ENCODE measurements at regions not wholly inside any gene's neighbourhood (a gene's known extent, or its start where the extent isn't known, plus 50 kb on each side); places are given as distances from the start of the nearest gene placed in this dataset.
"Not testable (repeated sequence)": the region's sequence is repeated elsewhere in the genome, so short reads cannot be mapped to it uniquely, and the experiment has no call there.

DNA sequence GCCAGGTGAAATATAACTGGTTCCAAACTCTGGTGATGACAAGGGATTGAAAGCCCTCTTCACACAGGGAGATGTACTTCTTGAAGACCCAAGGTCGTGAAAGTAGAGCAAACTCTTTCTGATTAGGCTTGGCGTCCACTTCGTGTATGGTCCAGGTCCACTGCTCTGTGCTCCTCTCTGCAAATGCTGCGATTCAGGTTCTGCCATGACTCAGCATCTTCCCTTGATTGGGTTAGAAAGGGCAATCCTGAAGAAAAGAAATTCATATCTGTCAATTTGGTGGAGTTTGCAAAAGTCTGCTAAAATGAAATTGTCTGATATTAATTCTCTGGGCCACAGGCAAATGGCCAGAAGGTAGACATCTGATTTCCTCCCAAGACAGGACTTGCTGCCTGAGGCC, 431.4 kb downstream of the ACTR3B start:
- H3K4me1 ChIP-seq: no peaks in the 10 kb centered on the region
- H3K27me3 ChIP-seq: no peaks in the 10 kb centered on the region
- H3K4me3 ChIP-seq: no peak overlapping the region
- no peak for TF ChIP-seq POLR2A (IDR thresholded peaks at IDR 0.05)
- TF ChIP-seq, protein P1, sequence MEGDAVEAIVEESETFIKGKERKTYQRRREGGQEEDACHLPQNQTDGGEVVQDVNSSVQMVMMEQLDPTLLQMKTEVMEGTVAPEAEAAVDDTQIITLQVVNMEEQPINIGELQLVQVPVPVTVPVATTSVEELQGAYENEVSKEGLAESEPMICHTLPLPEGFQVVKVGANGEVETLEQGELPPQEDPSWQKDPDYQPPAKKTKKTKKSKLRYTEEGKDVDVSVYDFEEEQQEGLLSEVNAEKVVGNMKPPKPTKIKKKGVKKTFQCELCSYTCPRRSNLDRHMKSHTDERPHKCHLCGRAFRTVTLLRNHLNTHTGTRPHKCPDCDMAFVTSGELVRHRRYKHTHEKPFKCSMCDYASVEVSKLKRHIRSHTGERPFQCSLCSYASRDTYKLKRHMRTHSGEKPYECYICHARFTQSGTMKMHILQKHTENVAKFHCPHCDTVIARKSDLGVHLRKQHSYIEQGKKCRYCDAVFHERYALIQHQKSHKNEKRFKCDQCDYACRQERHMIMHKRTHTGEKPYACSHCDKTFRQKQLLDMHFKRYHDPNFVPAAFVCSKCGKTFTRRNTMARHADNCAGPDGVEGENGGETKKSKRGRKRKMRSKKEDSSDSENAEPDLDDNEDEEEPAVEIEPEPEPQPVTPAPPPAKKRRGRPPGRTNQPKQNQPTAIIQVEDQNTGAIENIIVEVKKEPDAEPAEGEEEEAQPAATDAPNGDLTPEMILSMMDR (IDR thresholded peaks at IDR 0.05): no peak
- H3K27ac ChIP-seq: no peak overlapping the region
- H3K9me3 ChIP-seq: no peaks in the 10 kb centered on the region
- DNase-seq: no peak
- no peaks in the 10 kb centered on the region for H3K36me3 ChIP-seq

DNA sequence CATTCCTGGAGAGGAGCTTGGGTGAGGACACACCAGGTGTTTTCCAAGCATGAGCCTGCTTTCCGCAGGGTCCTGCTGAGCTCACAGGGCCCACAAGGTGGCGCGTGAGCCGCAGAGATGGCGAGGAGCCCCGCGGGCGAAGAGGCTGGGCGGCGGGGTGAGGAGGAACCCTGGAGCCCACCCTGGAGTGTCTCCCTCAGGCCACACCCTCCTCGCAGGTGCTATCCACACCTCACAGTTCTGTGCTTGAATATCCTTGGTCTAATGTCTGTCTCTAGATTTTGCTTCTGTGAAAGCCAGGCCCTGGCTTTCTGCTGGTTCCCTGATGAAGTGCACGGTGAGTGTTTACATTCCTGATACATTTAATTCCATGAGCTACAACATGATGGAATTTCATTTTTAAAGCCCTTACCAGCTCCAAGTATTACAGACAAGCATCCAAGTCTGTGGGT, 433.6 kb downstream of the ACTR3B start:
- no peaks in the 10 kb centered on the region for H3K36me3 ChIP-seq
- no peaks in the 10 kb centered on the region for H3K9me3 ChIP-seq
- no peaks in the 10 kb centered on the region for H3K4me1 ChIP-seq
- no peaks in the 10 kb centered on the region for H3K27me3 ChIP-seq
- no peak for DNase-seq
- H3K27ac ChIP-seq: no peak overlapping the region
- no peak overlapping the region for H3K4me3 ChIP-seq
- TF ChIP-seq POLR2A (IDR thresholded peaks at IDR 0.05): no peak
- TF ChIP-seq, protein P1 (IDR thresholded peaks at IDR 0.05): peak in 1 of 6 experiments; percentile 3

DNA sequence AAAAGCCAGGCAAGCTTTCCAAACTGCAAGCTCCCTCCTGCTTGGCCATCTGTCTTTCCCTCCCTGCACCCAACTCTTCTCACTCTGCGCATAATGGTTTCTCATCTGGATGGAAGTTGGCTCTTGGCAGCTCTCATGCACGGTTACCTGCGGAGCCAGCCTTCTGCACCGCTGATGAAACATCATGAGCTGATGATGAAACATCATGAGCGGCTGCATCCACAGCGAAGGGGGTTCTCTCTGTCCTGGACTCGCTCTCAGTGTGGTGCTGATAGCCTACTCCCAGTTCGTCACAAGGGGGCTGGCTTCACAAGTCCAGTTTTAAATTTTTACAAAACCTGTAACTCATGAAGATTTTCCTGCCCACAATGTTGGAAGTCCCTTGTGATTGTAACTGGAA, 457.5 kb downstream of the ACTR3B start:
- TF ChIP-seq POLR2A (IDR thresholded peaks at IDR 0.05): no peak
- TF ChIP-seq, protein P1 (IDR thresholded peaks at IDR 0.05): no peak
- DNase-seq: no peak
- Histone ChIP-seq H3K36me3 (no peaks in the 10 kb centered on the region), H3K27me3 (no peaks in the 10 kb centered on the region), H3K4me3 (no peak overlapping the region), H3K4me1 (no peaks in the 10 kb centered on the region), H3K9me3 (peaks cover 0 to 10% (median 0%) of the 10 kb centered on the region in 4 donors), H3K27ac (no peak overlapping the region)

DNA sequence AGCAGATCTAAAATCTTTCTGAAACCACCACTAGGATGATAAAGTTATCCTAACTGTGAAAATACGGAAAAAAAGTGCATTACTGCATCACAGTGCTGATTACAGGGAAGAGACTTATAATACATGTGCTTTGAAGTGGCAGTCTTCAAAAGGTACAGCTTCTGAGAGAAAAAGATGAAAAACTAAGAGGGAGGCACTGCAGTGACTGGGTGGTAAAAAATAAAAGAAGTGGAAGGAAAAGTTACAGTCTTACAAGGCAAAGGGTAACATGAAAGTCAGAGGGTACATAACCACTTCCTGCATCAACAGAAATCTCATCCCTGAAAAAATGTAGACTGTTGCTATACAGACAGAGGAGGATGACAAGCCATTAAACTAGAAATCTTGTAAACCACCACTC, 465.3 kb downstream of the ACTR3B start:
- H3K27ac ChIP-seq: no peak overlapping the region
- H3K27me3 ChIP-seq: no peaks in the 10 kb centered on the region
- no peaks in the 10 kb centered on the region for H3K9me3 ChIP-seq
- no peak overlapping the region for H3K4me3 ChIP-seq
- no peaks in the 10 kb centered on the region for H3K36me3 ChIP-seq
- TF ChIP-seq, protein P1 (IDR thresholded peaks at IDR 0.05): no peak
- no peak for TF ChIP-seq POLR2A (IDR thresholded peaks at IDR 0.05)
- no peak for DNase-seq
- H3K4me1 ChIP-seq: no peaks in the 10 kb centered on the region

DNA sequence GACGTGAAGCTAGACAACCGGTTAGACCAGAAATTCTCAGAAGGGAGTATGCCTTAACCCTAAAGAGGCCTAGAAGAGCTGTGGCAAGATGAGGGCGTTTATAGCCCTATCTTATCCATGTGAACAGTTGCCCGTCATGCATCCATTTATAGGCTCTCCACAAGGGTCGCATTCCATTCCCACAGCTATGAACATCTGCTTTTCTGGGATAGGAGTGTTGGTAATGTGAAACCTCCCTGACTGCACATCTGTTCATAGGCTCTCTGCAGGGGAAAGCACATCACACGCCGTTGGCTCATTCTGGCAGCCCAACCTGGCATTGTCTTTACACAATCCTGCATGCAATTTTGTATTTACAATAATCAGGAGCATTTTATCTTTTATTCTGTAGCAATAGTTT, 485.6 kb downstream of the ACTR3B start:
- H3K9me3 ChIP-seq, H3K4me3 ChIP-seq, DNase-seq, H3K36me3 ChIP-seq, H3K27me3 ChIP-seq, H3K4me1 ChIP-seq, H3K27ac ChIP-seq: not testable (repeated sequence)

DNA sequence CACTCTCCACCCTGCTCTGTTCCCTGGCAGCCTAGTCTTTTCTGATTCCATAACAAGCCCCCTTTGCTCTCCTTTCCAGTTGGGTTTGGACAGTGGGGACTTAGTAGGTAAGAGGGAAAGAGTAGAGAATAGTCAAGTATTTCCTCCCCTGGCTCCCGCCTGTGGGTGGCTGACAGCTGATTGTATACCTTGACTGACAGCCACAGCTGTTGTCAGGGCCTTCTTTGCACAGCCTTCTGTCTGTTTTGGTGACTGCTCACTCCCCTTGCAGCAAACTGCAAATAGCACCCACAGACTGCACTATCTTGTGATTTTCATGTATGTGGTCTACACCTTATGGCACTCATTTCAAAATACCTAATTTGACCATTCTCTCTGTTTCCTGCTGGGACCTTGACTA, 486.3 kb downstream of the ACTR3B start:
- H3K4me3 ChIP-seq: no peak overlapping the region
- no peaks in the 10 kb centered on the region for H3K36me3 ChIP-seq
- no peak for TF ChIP-seq POLR2A (IDR thresholded peaks at IDR 0.05)
- TF ChIP-seq, protein P1 (IDR thresholded peaks at IDR 0.05): no peak
- no peaks in the 10 kb centered on the region for H3K4me1 ChIP-seq
- DNase-seq: no peak
- peaks cover 0 to 4% (median 0%) of the 10 kb centered on the region in 4 donors for H3K9me3 ChIP-seq
- H3K27ac ChIP-seq: no peak overlapping the region
- no peaks in the 10 kb centered on the region for H3K27me3 ChIP-seq

Measured in Peyer's patch (tissue), 4 donors.